ENCODE measurements at regions not wholly inside any gene's neighbourhood (a gene's known extent, or its start where the extent isn't known, plus 50 kb on each side); places are given as distances from the start of the nearest gene placed in this dataset.
"Not testable (repeated sequence)": the region's sequence is repeated elsewhere in the genome, so short reads cannot be mapped to it uniquely, and the experiment has no call there.

GRCh38 chr12:92987362-92987761, 58.3 kb upstream of the EEA1 start:
- peak; percentile 57 for DNase-seq

GRCh38 chr12:92987846-92988621, 58.9 kb upstream of the EEA1 start:
- no peak for DNase-seq

GRCh38 chr12:92988622-92989130, 59.6 kb upstream of the EEA1 start:
- DNase-seq: no peak

- no peak for DNase-seq
Measured at GRCh38 chr12:92989715-92990484, 60.8 kb upstream of the EEA1 start.

GRCh38 chr12:92991134-92991533, 62.0 kb upstream of the EEA1 start:
- DNase-seq: no peak

- no peak for DNase-seq
Measured at GRCh38 chr12:92992041-92992440, 62.9 kb upstream of the EEA1 start.

GRCh38 chr12:92993259-92993658, 64.2 kb upstream of the EEA1 start:
- no peak for DNase-seq

- no peak for DNase-seq
Measured at GRCh38 chr12:92995258-92995903, 66.3 kb upstream of the EEA1 start.

GRCh38 chr12:93000026-93000425, 70.9 kb upstream of the EEA1 start:
- no peak for DNase-seq

- DNase-seq: no peak
Measured at GRCh38 chr12:93001407-93001806, 72.3 kb upstream of the EEA1 start.

- peak; percentile 61 for DNase-seq
Measured at GRCh38 chr12:93002293-93003054, 73.4 kb upstream of the EEA1 start.

GRCh38 chr12:93003531-93004239, 74.6 kb upstream of the EEA1 start:
- DNase-seq: no peak

- DNase-seq: no peak
Measured at GRCh38 chr12:93005928-93006392, 76.9 kb upstream of the EEA1 start.

GRCh38 chr12:93006471-93007208, 77.5 kb upstream of the EEA1 start:
- no peak for DNase-seq

GRCh38 chr12:93007544-93007943, 78.4 kb upstream of the EEA1 start:
- no peak for DNase-seq

- DNase-seq: no peak
Measured at GRCh38 chr12:93008044-93008778, 79.1 kb upstream of the EEA1 start.

GRCh38 chr12:93008880-93009279, 79.8 kb upstream of the EEA1 start:
- DNase-seq: not testable (repeated sequence)

- no peak for DNase-seq
Measured at GRCh38 chr12:93009533-93009932, 80.4 kb upstream of the EEA1 start.

GRCh38 chr12:93010461-93010860, 81.4 kb upstream of the EEA1 start:
- DNase-seq: no peak

GRCh38 chr12:93011100-93011499, 82.0 kb upstream of the EEA1 start:
- DNase-seq: no peak
